ENCODE measurements at regions not wholly inside any gene's neighbourhood (a gene's known extent, or its start where the extent isn't known, plus 50 kb on each side); places are given as distances from the start of the nearest gene placed in this dataset.

DNA sequence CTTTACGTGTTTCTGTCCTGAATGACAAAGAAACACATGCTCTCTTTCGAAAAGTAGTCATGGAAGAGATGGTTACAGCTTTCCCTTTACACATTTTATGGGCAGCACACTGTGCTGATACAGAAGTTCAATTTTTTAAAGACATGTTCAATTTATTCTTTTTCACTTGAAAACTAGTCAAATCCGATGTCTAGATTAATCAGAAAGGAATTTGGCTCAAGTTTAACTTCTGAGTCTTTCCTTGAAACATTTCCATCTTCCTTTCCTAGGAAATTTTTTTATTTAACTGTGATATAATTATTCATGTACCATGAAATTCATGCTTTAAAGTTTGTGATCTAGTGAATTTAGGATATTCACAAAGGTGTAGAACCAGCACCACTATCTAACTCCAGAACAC, 360.1 kb downstream of the TNS3 start:
- no peak for DNase-seq

DNA sequence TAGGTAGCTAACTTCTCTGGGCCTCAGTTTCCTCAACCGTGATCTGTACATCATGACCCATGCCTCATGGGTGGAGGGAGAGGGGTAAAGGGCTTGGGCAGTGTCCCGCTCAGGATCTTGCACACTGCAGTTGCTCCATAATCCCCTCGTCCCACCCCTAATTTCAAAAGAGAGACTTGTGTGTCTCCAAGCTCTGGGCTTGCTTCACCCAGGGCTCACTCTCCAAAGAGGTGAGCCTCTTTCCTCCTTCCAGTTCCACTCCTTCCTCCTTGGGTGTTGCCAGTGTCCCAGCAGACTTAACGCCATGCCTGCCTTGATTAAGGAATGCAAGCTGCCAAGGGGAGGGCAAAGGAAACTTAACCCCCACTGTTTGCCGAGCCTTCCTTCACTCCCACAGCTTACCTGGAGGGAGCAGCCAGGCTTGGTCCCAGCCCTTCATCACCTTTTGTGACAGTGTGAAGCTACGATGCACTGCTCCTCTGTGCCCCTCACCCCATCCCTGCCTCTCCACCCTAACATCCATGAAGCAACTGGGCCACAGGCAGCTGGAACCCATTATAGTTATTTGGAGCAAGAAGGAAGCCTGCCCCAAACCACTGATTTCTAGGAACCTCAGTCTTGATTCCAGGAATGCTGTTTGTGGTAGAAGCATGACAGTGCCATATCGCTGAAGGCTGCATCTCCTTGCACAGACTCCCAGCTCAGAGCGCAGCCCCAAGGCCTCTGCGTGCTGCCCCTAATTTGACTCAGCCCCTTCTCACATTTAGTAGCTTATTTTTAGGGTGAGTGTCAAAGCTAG, 363.3 kb downstream of the TNS3 start:
- no peak for DNase-seq

DNA sequence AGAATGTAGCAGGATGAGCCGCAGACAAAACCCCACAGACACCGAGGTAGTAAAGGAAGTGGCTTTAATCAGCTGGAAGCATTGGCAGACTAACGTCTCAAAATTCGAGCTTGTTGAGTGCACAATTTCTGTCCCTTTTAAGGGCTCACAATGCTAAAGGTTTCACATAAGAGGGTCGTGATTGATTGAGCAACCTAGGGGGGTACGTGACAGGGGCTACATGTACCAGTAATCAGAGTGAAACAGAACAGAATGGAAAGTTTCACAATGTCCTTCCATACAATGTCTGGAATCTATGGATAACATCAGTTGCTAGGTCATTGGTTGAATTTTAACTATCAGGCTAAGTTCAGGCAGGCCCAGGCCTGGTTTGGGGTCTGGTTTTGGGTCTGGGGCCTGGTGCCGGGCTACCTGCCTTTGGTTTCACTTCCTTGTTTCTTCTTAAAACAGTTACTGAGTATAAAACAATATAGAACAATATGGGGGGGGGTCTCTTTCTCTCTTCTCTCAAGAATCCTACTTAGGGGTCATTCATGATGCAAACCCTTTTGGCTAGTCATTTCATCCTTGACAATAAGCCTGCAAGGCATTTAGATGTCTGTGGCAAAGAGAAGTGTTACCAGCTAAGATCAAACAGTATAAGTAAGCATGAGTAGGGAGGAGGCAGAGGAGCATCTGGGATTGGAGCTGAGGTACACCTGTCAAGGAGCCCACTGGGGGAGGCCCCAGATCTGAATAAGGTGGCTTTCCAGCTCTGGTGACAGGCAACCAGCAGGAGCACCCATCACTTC, 364.1 kb downstream of the TNS3 start:
- no peak for DNase-seq

DNA sequence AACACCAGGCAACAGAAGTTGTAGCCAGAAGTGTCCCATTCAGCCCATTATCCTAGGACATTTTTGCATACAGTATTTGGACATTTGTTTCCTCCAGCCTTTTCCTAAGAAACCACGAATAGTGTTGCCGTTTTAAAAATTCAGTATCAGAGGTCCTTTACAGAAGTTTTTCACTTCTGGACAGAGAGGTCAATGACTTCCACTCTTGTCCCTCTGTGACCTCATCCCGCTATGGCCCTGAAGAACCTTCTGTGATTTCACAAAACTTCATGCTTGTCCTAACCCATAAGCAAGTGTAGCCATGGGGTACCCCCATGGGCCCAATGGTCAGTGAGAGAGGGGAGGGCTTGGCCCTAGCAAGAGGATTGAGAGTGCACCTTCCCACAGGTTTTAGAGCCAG, 364.8 kb downstream of the TNS3 start:
- no peak for DNase-seq

DNA sequence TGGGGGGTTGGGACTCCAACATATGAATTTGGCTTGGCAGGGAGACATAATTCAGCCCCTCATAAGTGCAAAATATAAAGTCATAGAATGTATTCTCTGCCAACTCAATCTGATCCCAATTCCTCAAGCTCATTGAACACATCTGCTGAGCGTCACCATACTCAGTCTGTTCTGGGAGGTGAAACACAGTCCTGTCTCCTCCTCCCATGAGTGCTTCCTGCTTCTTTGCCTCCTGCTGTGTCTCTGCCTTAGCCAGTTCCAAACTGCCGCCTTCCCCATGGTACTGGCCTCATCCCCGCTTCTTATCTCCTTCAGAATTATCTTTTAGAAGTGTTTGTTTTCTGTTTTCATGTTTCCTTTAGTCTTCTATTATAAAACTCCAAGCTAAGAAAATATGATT, 365.5 kb downstream of the TNS3 start:
- no peak for DNase-seq

DNA sequence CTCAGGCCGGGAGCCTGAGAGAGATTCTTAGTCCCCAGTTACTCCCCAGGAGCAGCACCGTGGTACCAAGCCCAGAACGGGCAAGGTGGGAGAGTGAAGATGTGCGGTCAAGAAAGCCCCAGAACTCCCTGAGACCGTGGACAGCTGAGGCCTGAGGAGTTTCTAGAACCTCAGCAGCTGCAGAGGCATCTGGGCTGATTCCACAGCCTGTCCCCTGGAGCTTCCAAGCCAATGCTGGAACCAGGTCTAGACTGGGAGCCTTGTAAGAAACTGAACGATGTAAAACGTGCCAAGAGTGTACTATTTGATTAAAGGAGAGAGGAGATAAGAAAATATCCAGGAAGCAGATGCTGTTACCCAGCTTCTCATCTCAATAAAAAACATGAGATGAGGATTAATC, 366.3 kb downstream of the TNS3 start:
- DNase-seq, result no peak

DNA sequence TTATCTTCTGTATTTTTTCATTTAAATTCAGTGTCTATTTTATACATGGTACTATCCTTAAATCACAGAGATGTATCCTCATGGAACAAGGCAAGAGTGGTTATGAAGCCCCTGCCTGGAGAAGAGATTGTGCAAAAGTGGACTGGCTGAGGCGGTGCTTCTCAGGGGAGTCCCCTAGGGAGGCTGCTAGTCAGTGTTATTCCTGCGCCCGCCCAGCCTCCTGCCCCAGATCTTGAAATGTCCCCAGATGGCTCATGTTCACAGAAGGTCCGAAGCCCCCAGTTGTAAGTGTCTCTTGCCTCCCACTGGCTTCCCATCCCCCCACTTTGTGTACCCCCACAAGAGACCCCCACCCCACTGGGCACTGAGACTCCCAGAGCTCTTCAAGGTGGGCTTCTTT, 366.9 kb downstream of the TNS3 start:
- no peak for DNase-seq

DNA sequence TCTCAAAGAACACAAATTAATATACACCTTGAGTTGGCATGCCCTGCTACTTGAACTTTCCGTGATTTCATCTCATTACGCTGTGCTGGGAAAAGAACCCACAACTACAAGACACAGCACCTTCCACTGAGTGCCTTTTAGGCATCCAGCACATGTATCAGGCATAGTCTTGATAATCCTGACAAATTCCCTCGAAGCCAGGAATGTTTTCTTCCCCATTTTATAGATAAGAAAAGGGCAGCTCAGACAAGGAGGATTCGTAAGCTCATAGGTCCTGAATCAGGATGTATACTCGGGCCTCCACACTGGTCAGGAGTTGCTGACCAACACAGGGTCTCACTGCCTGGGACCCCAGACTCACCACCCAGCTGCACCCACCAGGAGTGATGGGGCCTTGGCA, 368.6 kb downstream of the TNS3 start:
- no peak for DNase-seq

DNA sequence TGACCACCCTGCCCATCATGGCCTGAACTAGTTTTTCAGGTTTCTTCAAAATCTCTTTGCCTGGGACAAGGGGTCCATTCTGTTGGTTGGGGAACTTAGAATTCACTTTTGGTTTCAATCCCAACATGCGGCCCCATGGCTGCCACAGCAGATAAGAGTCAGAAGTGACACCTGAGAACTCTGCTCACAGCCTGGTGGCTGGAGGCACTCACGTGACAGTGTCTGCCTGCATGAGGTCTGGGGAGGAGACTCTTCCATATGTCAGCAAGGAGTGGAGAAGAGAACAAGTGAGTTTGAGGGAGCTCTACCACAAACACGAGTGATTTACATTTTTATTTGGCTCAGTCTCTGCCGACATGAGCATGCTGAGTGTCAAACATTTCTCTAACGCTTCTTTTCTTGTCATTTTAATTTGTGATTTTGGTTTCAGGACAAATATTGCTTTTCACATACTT, 370.4 kb downstream of the TNS3 start:
- no peak for DNase-seq

DNA sequence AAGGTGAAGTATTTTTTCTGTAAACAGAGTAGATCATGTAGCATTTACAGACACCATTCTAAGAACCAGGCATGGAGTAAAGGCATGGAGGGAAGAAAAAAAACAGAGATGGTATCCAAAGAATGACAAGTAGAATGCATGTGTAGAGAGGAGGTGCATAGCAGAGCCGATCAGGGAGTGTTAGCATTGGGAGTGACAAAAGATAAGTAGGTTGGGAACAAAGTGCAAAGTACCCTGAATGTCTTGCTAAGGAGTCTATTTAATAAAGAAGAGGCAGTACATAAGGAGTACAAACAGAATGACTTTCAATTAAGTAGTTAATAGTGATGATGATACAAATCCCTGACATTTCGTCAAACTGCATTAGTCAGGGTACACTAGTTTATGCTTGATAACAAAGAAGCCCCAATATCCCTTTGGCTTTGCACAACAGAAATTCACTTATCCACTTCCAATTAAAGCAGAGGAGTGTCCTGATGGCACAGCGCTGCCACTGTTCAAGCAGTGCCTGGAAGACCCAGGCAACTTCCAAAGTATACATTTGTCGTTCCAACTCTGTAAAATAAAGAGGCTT, 371.5 kb downstream of the TNS3 start:
- DNase-seq, result no peak

DNA sequence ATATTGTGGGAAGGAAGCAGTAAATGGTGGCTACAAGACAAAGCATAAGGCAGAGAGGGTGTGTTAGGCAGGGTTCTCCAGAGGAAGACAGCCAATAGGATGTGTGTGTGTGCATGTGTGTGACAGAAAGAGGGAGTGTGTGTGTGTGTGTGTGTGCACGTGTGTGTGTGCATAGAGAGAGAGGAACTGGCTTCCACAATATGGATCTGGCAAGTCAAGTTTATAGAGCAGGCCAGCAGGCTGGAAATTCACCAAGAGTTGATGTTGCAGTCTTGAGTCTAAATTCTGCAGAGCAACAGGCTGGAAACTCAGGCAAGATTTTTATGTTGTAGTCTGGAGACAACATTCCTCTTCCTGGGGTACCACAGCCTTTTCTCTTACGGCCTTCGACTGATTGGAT, 374.0 kb downstream of the TNS3 start:
- DNase-seq, result no peak

DNA sequence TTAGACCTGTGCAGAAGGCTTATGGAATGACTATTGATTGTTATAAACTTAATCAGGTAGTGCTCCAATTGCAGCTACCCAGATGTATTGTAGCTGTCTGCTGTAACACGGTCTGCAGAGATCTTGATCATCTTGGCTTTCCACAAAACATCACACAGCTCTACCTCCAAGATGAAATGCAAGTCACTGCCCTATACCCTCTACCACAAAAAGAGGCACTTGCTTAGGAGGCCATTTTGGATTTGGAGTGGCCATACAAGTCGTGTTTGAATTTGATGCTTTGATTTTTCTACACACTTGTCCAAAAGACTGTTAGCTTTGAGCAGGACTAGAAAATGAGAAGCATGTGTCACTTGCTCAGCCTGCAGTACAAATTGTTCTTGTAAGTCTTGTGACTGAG, 377.2 kb downstream of the TNS3 start:
- no peak for DNase-seq

DNA sequence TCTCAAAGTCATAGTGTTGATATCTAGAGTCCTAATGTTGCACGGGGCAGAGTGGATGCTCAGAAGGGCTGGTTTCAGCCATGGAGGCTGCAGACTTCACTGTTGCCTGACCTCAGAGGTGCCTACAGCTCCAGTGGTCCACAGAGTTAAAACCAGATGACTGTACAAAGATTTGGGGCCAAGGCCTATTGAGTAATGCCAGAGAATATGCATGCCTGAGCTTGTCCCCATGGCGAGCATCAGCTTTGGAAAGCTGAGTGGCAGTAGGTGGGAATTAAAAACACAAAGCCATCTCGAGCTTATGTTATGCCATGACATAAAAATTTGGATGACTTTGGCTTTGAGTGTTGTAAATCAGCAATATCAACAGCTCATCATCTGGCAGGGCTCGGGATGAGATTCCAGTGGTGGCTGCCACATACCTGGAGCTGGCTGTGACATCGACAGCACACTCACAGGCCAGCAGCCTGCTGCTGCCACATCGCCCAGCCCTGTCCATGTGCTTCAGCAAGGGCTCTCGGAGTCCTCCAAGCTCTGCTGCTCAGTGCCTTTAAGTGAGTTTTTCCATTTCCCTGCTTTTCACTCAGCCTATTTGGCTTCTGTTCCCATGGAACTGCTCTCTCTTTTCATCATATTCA, 379.6 kb downstream of the TNS3 start:
- DNase-seq, result no peak

DNA sequence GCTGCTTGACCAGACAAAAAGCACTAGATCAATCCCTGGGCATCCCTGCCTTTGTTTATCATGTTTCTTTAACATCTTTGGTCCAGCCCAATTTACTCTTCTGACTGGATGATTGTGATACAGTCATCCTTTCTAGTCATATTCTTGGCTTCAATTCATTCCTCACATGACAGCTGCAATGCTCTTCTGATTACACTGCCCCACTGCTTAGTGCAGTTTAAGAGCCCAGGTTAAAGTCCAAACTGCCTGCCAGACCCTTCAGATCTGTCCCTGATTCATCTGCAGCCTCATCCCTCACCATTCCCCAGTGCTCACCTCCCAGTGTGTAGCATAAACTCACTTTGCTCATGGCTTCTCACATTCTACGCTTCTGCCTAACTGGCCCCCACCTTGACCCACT, 383.8 kb downstream of the TNS3 start:
- DNase-seq, result no peak

DNA sequence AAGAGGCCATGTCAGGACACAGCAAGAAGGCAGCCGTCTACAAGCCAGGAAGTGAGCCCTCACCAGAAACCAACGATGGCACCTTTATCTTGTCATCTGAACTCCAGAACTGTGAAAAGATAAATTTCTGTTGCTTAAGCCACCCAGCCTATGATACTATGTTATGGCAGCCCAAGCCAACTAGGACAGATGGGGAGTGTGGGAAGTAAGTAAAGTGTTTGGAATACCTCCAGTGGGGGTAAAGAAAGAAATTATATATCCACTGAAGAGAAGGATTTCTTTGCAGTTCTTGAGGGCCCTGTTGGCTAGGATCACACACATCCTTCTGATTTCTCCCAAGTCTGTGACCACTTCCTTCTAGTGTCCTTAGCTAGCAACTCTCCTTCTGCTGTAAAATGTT, 384.4 kb downstream of the TNS3 start:
- no peak for DNase-seq

DNA sequence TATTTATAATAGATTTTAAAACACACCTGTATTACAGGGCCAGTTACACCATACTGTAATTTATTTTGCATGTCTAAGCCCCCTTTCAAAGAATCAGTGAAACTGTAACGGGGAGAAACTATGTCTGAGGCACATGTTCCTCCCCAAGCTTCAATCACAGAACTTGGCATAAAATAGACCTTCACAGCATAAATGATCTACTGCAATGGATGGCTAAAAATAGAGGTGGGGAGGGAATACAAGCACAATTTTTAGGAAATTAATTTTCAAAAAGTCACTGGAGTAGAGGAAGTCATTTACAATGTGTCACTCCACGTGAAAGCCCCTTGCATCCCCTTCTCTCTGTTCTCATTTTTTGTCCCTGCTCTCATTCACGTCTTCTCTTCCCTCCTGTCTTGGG, 385.2 kb downstream of the TNS3 start:
- no peak for DNase-seq

DNA sequence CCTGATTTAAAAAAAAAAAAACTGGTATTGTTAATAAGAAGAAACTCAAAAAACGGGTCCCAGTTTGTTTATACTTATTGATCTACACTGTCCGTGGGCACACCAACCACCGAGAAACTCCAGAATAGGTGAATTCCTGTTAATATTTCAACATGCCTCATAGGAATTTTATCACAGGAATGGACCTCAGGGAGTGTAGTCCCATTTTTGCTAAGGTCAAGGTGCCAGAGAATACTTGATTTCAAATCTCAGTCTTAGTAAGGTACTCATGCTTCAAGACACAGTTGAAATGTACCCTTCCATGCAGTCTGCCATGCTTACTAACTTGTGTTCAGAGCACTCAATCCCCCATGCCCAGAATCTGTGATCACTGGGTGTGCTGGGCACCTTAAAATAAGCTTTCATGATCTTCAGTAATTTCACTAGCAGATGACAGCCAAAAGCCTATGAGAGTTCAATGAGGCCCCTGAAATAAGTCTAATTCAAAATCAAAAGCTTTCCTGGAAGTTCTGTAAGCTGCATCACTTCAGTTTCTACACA, 385.7 kb downstream of the TNS3 start:
- DNase-seq, result no peak

DNA sequence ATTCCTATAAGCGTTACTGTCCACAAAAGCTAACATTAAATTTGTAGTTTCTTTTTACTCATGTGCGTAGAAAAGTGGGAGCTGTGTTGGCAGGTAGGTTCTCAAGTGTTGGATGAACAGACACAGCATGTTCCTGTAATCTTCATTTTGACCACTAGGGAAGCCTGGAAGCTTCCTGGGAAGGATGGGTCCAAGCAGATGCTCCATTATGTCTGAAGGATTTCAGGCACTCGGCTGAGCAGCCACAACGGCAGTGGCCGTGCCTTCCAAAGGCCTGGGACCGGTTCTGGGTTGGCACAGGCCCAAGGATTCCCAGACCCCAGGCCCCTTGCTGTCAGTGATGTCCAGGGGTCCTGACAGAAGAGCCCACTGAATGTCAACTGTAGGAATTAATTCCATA, 386.3 kb downstream of the TNS3 start:
- DNase-seq, result no peak

DNA sequence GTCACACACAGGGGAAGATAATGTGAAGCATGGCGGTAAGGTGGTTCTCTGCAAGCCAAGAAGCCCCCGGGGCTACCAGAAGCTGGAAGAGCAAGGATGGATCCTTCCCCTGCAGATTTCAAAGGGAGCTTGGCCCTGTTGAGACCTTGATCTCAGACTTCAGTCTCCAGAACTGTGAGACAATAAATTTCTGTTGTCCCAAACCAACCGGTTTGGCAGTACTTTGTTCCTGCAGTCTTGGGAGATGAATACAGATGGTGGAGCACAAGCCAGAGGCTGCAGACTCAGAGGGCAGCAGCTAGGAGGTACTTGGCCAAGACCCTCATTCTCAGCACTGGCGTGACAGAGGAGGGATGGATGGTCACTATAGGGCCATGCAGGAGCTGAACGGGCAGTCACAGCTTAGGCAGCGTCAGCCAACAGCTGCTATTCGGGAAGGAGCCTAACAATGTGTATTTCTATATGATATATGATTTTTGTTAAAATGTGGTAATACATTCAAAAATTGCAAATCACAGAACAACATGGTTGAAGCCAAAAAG, 387.3 kb downstream of the TNS3 start:
- DNase-seq, result no peak

DNA sequence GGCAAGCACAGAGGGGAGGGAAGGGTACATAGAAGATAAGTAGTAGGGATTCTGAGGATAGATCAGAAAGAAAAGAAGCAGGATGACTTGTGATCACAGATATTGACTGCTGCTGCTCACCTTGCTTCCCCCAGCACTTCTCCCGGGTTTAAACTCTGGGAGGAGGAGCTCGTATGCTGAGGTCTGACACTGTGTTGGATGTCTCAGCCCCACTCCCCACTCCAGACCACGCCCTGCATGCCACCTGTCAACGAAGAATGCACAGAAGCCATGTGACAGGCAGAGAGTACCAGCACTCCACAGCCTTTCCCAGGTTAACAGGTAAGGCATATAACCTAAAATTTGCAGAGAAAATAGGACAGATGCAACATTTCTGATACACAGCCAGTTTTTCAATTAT, 388.9 kb downstream of the TNS3 start:
- no peak for DNase-seq

DNA sequence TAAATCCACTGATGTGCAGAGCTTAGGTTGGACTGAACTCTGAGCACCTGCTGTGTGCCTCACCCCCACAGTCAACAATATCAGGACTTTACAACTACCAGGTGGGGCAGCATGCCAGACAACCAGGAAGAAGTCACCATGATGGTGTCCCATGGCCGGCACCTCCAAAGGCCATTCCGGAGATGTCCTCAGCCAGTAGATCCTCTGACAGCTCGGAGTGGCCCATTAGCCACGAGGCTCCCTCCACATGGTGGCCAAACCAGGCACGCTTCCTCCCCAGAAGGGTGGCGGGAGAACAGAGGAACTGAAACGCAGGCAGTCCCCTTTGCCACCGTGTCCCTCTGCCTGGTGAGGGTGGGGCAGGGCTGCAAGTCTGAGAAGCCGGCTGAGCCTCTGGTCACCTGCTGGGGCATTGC, 390.0 kb downstream of the TNS3 start:
- no peak for DNase-seq

DNA sequence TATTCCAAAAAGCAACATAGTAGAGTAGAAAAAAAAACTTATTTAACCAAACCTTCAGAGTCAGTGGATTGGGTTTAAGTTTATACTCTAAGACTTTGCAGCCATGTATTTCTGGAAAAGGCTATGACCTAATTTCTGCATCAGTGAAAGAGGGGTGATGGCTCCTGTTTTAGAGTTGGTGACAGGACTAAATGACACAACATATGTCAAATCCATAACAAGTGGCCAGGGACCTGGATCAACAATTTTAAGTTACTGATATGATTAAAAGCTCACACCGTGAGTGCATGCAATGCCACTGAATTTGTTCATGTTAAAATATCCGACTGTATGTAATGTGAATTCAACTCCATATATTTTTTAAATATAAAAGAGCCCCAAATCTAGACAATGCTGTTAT, 390.6 kb downstream of the TNS3 start:
- DNase-seq, result no peak

DNA sequence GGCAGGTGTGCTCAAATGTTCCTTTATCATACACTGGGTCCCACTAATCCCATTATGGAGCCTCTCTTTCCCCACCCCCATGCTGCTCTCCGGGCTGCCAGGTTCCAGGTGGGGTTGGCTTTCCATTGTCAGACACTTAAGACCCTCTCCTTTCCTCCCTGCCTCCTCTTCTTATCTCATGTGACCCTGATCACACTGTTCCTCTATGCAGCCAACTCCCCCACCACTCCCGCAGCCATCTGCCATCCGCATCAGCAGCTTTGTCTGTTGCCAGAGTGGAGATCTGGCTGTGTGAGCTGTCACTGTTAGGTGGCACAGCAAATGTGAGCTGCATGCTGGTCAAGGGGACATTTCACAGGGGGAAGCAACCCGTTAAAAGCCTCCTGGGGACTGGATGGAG, 391.4 kb downstream of the TNS3 start:
- DNase-seq, result no peak
